IMR-90 (cell line): ENCODE measurements at regions not wholly inside any gene's neighbourhood (a gene's known extent, or its start where the extent isn't known, plus 50 kb on each side); places are given as distances from the start of the nearest gene placed in this dataset.

ENCODE experiments used
- BHLHE40 ChIP-seq: fragments of 150-350 bp; IDR thresholded peaks from 2 replicates; pipeline ENCODE4 v1.6.1; 2016; ENCODE audit warnings: mild to moderate bottlenecking, low read depth, low read length
- CEBPB ChIP-seq: IDR thresholded peaks from 2 replicates; pipeline ENCODE4 v1.6.1; 2012; ENCODE audit warnings: low read depth, low read length, improper control_type of control experiment
- CHD1 ChIP-seq: IDR thresholded peaks from 2 replicates; pipeline ENCODE4 v1.6.1; 2012; ENCODE audit warnings: low read depth, low read length, improper control_type of control experiment
- CTCF ChIP-seq: conservative IDR thresholded peaks from 2 replicates; pipeline ENCODE4 v1.5.1; 2012; ENCODE audit warnings: mild to moderate bottlenecking, low read depth, low read length, improper control_type of control experiment
- MAFK ChIP-seq: IDR thresholded peaks from 2 replicates; pipeline ENCODE4 v1.6.1; 2012; ENCODE audit warnings: low read depth, low read length, improper control_type of control experiment
- MAZ ChIP-seq: IDR thresholded peaks from 2 replicates; pipeline ENCODE4 v1.6.1; 2012; ENCODE audit warnings: low read depth, mild to moderate bottlenecking, low read length, improper control_type of control experiment, moderate library complexity, borderline replicate concordance
- NFE2L2 ChIP-seq: fragments of 150-350 bp; IDR thresholded peaks from 2 replicates; pipeline ENCODE4 v1.6.1; 2016; ENCODE audit warnings: low read depth, mild to moderate bottlenecking, low read length
- POLR2A ChIP-seq: IDR thresholded peaks from 2 replicates; pipeline ENCODE4 v1.6.1; 2012; ENCODE audit warnings: mild to moderate bottlenecking, low read depth, low read length
- RAD21 ChIP-seq: IDR thresholded peaks from 2 replicates; pipeline ENCODE4 v1.6.1; 2012; ENCODE audit warnings: low read length, improper control_type of control experiment
- RCOR1 ChIP-seq: IDR thresholded peaks from 2 replicates; pipeline ENCODE4 v1.6.1; 2012; ENCODE audit warnings: mild to moderate bottlenecking, low read length, improper control_type of control experiment; ENCODE audit not compliant: insufficient replicate concordance
- RFX5 ChIP-seq: IDR thresholded peaks from 2 replicates; pipeline ENCODE4 v1.8.0; 2012; ENCODE audit warnings: low read depth, mild to moderate bottlenecking, low read length, moderate library complexity
- SMC3 ChIP-seq: fragments of 150-350 bp; IDR thresholded peaks from 2 replicates; pipeline ENCODE4 v1.6.1; 2016; ENCODE audit warnings: low read depth, mild to moderate bottlenecking, antibody characterized with exemption, low read length, moderate library complexity
- TF ChIP-seq, protein P1 (sequence below): fragments of 150-350 bp; IDR thresholded peaks from 2 replicates; pipeline ENCODE4 v1.6.1; 2017; ENCODE audit warnings: mild to moderate bottlenecking, antibody characterized with exemption, low read length, low read depth
- TF ChIP-seq, protein P2 (sequence below): fragments of 150-350 bp; IDR thresholded peaks from 2 replicates; pipeline ENCODE4 v1.6.1; 2016; ENCODE audit warnings: low read depth, mild to moderate bottlenecking, low read length, moderate library complexity, borderline replicate concordance

DNA sequence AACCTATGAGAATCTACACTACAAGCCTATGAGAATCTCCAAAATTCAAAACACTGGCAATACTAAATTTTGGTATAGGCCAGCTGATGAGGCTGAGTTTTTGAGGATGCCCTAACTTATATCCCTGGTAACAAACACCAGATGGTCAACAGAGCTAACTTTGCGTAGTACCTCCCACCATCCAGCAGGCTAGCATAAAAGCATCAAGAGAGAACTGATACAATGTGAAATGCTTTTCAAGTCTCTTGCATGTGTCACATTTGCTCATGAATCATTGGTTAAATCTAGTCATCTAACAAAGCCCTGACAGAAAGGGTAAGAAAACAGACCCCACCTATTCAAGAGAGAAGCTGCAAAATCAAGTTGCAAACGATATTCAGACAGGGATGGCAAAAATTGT is 1609.7 kb upstream of the CDH9 start:
- TF ChIP-seq CTCF: no peak
- TF ChIP-seq, protein P1, sequence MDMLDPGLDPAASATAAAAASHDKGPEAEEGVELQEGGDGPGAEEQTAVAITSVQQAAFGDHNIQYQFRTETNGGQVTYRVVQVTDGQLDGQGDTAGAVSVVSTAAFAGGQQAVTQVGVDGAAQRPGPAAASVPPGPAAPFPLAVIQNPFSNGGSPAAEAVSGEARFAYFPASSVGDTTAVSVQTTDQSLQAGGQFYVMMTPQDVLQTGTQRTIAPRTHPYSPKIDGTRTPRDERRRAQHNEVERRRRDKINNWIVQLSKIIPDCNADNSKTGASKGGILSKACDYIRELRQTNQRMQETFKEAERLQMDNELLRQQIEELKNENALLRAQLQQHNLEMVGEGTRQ: no peak
- no peak for TF ChIP-seq POLR2A
- TF ChIP-seq SMC3: no peak
- no peak for TF ChIP-seq RFX5
- TF ChIP-seq NFE2L2: no peak
- no peak for TF ChIP-seq MAZ
- TF ChIP-seq CHD1: no peak
- TF ChIP-seq MAFK: no peak
- no peak for TF ChIP-seq RAD21
- TF ChIP-seq CEBPB: no peak
- TF ChIP-seq RCOR1: no peak
- TF ChIP-seq, protein P2, sequence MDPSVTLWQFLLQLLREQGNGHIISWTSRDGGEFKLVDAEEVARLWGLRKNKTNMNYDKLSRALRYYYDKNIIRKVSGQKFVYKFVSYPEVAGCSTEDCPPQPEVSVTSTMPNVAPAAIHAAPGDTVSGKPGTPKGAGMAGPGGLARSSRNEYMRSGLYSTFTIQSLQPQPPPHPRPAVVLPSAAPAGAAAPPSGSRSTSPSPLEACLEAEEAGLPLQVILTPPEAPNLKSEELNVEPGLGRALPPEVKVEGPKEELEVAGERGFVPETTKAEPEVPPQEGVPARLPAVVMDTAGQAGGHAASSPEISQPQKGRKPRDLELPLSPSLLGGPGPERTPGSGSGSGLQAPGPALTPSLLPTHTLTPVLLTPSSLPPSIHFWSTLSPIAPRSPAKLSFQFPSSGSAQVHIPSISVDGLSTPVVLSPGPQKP: no peak
- TF ChIP-seq BHLHE40: no peak
